GM12878 (cell line): ENCODE measurements at regions not wholly inside any gene's neighbourhood (a gene's known extent, or its start where the extent isn't known, plus 50 kb on each side); places are given as distances from the start of the nearest gene placed in this dataset.

Experiments
- ATAC-seq: fragments of 200-7000 bp; cut with Tn5 transposase; 3 replicates; pipeline ENCODE4 v1.9.1; 2020; ENCODE audit warnings: mild to moderate bottlenecking, moderate library complexity
- BruUV-seq: library from RNA; stranded (reverse); fragments of 400-500 nt; replicated peaks from 2 replicates; lab custom pipeline; 2021; lab: Mats Ljungman, UMichigan
- CTCF ChIA-PET: fragments of 300-600 bp; sonication (Branson Sonifier 250); formaldehyde crosslinking; extraction: SDS; loops from one replicate; lab custom pipeline; 2021; ENCODE audit warnings: inconsistent platforms; lab: Yijun Ruan, JAX
- POLR2A ChIA-PET: fragments of 350-600 bp; formaldehyde crosslinking; extraction: SDS; loops from one replicate; lab custom pipeline; 2021; ENCODE audit warnings: inconsistent platforms; lab: Charles Lee
- RAD21 ChIA-PET: fragments of 300-600 bp; sonication (Branson Sonifier 250); formaldehyde crosslinking; loops from one replicate; lab custom pipeline; 2023; ENCODE audit warnings: antibody characterized with exemption; ENCODE audit not compliant: unreplicated experiment; lab: Charles Lee
- SMC1A ChIA-PET: fragments of 300-600 bp; sonication (Branson Sonifier 250); formaldehyde crosslinking; loops from one replicate; lab custom pipeline; 2023; ENCODE audit not compliant: unreplicated experiment, uncharacterized antibody; lab: Charles Lee
- DNase-seq: peaks from one replicate; pipeline ENCODE4 v3.0.0-alpha.2; 2011; ENCODE audit warnings: low read depth, low spot score
- FAIRE-seq: peaks from 3 replicates; lab custom pipeline; 2011; peaks lifted over from hg19 to GRCh38; lab: Jason Lieb, UNC
- H2AFZ ChIP-seq: 2 replicates; pipeline ENCODE4 v1.6.0; 2011; ENCODE audit warnings: low read depth, low read length, control low read depth; ENCODE audit not compliant: control insufficient read depth
- H3K27ac ChIP-seq: 2 replicates; pipeline ENCODE4 v1.5.1; 2011; ENCODE audit warnings: control low read depth; ENCODE audit not compliant: control insufficient read depth, insufficient read depth
- H3K27me3 ChIP-seq, 2 experiments: replicated peaks in 1 of 2; 2 replicates each; pipeline versions ENCODE4 v1.6.0 to v1.6.1; 2011; ENCODE audit warnings: low read length in 1 of 2; ENCODE audit not compliant: control insufficient read depth in 2 of 2, insufficient read depth in 2 of 2
- H3K36me3 ChIP-seq, 2 experiments: 2 replicates each; pipeline ENCODE4 v1.5.1; 2011; ENCODE audit warnings: low read length in 1 of 2; ENCODE audit not compliant: control insufficient read depth in 2 of 2, insufficient read depth in 2 of 2
- H3K4me1 ChIP-seq: 2 replicates; pipeline ENCODE4 v1.6.1; 2011; ENCODE audit warnings: mild to moderate bottlenecking, low read length, moderate library complexity, mixed read lengths; ENCODE audit not compliant: control insufficient read depth, insufficient read depth
- H3K4me2 ChIP-seq: 2 replicates; pipeline ENCODE4 v1.6.0; 2011; ENCODE audit warnings: control low read depth; ENCODE audit not compliant: control insufficient read depth, insufficient read depth
- H3K4me3 ChIP-seq: fragments of 200-600 bp; sonication (generic); 2 replicates; pipeline ENCODE4 v1.5.1; 2016
- H3K79me2 ChIP-seq: 2 replicates; pipeline ENCODE4 v1.6.0; 2011; ENCODE audit warnings: low read length; ENCODE audit not compliant: control insufficient read depth, insufficient read depth
- H3K9ac ChIP-seq: 2 replicates; pipeline ENCODE4 v1.8.0; 2011; ENCODE audit warnings: low read length, control low read depth, mixed read lengths; ENCODE audit not compliant: control insufficient read depth, insufficient read depth
- H3K9me3 ChIP-seq: replicated peaks from 3 replicates; pipeline ENCODE4 v1.5.1; 2011; ENCODE audit warnings: mild to moderate bottlenecking, low read length; ENCODE audit not compliant: control insufficient read depth, insufficient read depth
- H4K20me1 ChIP-seq: 2 replicates; pipeline ENCODE4 v1.6.0; 2011; ENCODE audit not compliant: control insufficient read depth, insufficient read depth
- CREB1 ChIP-seq: IDR thresholded peaks from 2 replicates; pipeline ENCODE4 v1.6.1; 2012; ENCODE audit warnings: low read depth, mild to moderate bottlenecking, inconsistent platforms
- ETV6 ChIP-seq, 2 experiments: fragments of 450-650 bp in 1 of 2; IDR thresholded peaks in 1 of 2; conservative IDR thresholded peaks in 1 of 2; 2 replicates each; pipeline ENCODE4 v1.6.1; 2014; ENCODE audit warnings: antibody characterized with exemption in 1 of 2, borderline replicate concordance in 1 of 2, low read depth in 1 of 2, mild to moderate bottlenecking in 1 of 2, moderate library complexity in 1 of 2
- RAD51 ChIP-seq: fragments of 450-650 bp; IDR thresholded peaks from 2 replicates; pipeline ENCODE4 v1.6.1; 2016; ENCODE audit warnings: moderate library complexity, mild to moderate bottlenecking, inconsistent platforms
- SREBF2 ChIP-seq: IDR thresholded peaks from 2 replicates; pipeline ENCODE4 v1.6.1; 2012; ENCODE audit warnings: mild to moderate bottlenecking, low read length
- SUZ12 ChIP-seq: fragments of 200-600 bp; sonication (generic); IDR thresholded peaks from one replicate; pipeline ENCODE4 v1.6.1; 2018; ENCODE audit warnings: antibody characterized with exemption, mild to moderate bottlenecking; ENCODE audit not compliant: unreplicated experiment
- TAF1 ChIP-seq: IDR thresholded peaks from 2 replicates; pipeline ENCODE4 v1.6.1; 2011; ENCODE audit warnings: mild to moderate bottlenecking, low read depth, low read length, borderline replicate concordance
- TARDBP ChIP-seq: IDR thresholded peaks from 2 replicates; pipeline ENCODE4 v1.6.1; 2016; ENCODE audit warnings: borderline replicate concordance
- WRNIP1 ChIP-seq: IDR thresholded peaks from 2 replicates; pipeline ENCODE4 v1.6.1; 2011; ENCODE audit warnings: low read depth, low read length, improper control_type of control experiment, borderline replicate concordance
- ZNF622 ChIP-seq: fragments of 450-650 bp; IDR thresholded peaks from 2 replicates; pipeline ENCODE4 v1.6.1; 2017; ENCODE audit warnings: mild to moderate bottlenecking, inconsistent platforms
- WGBS: methylation state at CpG from one replicate; pipeline ENCODE4 v1.1.6; 2016; ENCODE audit warnings: low lambda C conversion rate; ENCODE audit not compliant: insufficient replicate concordance, insufficient coverage; ENCODE audit errors: missing lambda C conversion rate; 5-methylcytosine and 5-hydroxymethylcytosine counted together
- in situ Hi-C: fragments of 300-500 bp; cut with MboI; formaldehyde crosslinking; loops from 9 replicates; pipeline ENCODE4 v1.14.3; 2018; ENCODE audit warnings: mixed read lengths
- intact Hi-C: fragments of 100-400 bp; cut with micrococcal nuclease; formaldehyde crosslinking; loops from one replicate; pipeline ENCODE4 v1.14.2; 2022; ENCODE audit not compliant: unreplicated experiment
- TF ChIP-seq, protein P1 (sequence below): fragments of 450-650 bp; IDR thresholded peaks from 2 replicates; pipeline ENCODE4 v1.6.1; 2017; ENCODE audit warnings: mild to moderate bottlenecking, moderate library complexity

DNA sequence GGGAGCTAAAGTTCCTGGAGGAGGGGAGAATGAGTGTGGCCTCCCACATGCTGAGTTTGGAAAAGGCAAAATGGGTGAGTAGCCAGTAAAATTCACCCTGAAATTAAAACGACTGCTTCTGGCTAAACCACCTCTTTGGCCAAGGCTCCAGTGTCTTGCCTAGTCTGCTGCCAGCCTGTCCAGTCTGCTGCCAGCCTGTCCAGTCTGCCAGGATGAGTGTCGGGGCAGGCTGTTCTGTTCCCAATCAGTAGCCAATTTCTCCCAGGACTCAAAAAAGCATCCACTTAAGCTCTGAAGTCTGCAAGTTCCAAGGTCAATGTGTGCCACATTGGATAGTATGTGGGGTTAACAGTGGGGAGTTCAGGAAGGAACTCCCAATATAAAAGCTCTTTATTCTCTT lies 134.6 kb upstream of the KLHL29 start (continued):
- TF ChIP-seq SUZ12, result no peak
- no peak for TF ChIP-seq RAD51
- TF ChIP-seq TARDBP, result no peak
- TF ChIP-seq ZNF622, result no peak
- no peak for TF ChIP-seq SREBF2
- no peak for TF ChIP-seq WRNIP1

DNA sequence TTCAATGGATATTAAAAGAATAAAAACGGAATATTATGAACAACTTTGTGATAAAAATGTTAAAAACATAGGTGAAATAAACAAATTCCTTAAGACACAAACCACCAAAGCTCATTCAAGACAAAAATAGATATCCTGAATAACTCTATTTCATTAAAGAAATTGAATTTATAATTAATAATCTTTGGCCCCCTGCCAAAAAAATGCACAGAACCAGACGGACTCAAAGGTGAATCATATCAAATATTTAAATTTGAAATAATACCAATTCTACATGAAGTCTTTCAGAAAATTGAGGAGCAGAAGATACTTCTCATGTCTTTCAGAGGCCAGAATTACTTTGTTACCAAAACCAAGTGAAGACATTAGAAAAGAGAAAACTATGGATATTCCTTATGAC lies 128.3 kb upstream of the KLHL29 start:
- Histone ChIP-seq H3K9me3 (no peaks in the 10 kb centered on the region), H3K4me1 (no peaks in the 10 kb centered on the region), H4K20me1 (peaks cover 3% of the 10 kb centered on the region; the same call in 1 of the 2 replicates), H3K4me2 (no peak overlapping the region), H3K9ac (no peak overlapping the region), H3K36me3 (no peaks in the 10 kb centered on the region), H3K27me3 (peaks cover 0 to 3% of the 10 kb centered on the region in 2 experiments; a peak in 1 of 4 replicates), H3K27ac (no peak overlapping the region), H2AFZ (no peak overlapping the region), H3K79me2 (no peaks in the 10 kb centered on the region), H3K4me3 (no peak overlapping the region)
- CTCF ChIA-PET, result no interaction called here
- DNase-seq (no peak), FAIRE-seq (no peak), ATAC-seq (no peak)
- POLR2A ChIA-PET, result no interaction called here
- in situ Hi-C loops (no loop called here), intact Hi-C loops (no loop called here)
- RAD21 ChIA-PET, result no interaction called here
- SMC1A ChIA-PET, result no interaction called here
- BruUV-seq, result no TSS peak
- TF ChIP-seq CREB1 (no peak), ETV6 (conservative IDR thresholded peaks at IDR 0.05 in 1 of 2, IDR thresholded peaks at IDR 0.05 in 1 of 2; ENCODE audit: borderline replicate concordance in 1 of 2, low read depth in 1 of 2) (no peak), TAF1 (no peak)
- TF ChIP-seq, protein P1, sequence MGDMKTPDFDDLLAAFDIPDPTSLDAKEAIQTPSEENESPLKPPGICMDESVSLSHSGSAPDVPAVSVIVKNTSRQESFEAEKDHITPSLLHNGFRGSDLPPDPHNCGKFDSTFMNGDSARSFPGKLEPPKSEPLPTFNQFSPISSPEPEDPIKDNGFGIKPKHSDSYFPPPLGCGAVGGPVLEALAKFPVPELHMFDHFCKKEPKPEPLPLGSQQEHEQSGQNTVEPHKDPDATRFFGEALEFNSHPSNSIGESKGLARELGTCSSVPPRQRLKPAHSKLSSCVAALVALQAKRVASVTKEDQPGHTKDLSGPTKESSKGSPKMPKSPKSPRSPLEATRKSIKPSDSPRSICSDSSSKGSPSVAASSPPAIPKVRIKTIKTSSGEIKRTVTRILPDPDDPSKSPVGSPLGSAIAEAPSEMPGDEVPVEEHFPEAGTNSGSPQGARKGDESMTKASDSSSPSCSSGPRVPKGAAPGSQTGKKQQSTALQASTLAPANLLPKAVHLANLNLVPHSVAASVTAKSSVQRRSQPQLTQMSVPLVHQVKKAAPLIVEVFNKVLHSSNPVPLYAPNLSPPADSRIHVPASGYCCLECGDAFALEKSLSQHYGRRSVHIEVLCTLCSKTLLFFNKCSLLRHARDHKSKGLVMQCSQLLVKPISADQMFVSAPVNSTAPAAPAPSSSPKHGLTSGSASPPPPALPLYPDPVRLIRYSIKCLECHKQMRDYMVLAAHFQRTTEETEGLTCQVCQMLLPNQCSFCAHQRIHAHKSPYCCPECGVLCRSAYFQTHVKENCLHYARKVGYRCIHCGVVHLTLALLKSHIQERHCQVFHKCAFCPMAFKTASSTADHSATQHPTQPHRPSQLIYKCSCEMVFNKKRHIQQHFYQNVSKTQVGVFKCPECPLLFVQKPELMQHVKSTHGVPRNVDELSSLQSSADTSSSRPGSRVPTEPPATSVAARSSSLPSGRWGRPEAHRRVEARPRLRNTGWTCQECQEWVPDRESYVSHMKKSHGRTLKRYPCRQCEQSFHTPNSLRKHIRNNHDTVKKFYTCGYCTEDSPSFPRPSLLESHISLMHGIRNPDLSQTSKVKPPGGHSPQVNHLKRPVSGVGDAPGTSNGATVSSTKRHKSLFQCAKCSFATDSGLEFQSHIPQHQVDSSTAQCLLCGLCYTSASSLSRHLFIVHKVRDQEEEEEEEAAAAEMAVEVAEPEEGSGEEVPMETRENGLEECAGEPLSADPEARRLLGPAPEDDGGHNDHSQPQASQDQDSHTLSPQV, result no peak
- WGBS, result 0% methylated on average over 2 of the region's 2 CpGs
